NCI-H2227 (cell line): ENCODE measurements at regions not wholly inside any gene's neighbourhood (a gene's known extent, or its start where the extent isn't known, plus 50 kb on each side); places are given as distances from the start of the nearest gene placed in this dataset.

Experiments used
- DNase-seq: peaks from one replicate; lab custom pipeline; 2025; ENCODE audit not compliant: unreplicated experiment; lab: John Stamatoyannopoulos, UW

- DNase-seq: no peak
Observed at GRCh38 chr5:39587675-39588074, 162.9 kb upstream of the DAB2 start.

DNA sequence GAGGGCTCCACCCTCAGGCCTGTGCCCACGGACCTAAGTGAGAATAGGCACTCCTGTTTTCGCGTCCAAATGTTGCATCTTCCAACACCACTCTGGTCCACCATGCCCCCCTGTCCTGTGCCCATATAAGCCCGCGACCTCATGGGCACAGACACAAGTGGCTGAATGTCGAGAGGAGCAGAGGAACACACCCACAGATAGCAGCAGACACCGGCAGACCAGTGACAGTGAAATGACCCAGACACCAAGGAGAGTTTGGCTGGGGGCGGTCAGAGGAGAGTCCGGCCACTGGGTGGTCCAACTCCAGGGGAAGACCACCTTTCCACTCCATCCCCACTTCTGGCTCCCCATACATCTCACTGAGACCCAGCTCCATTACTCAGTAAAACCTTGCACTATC is 161.4 kb upstream of the DAB2 start:
- no peak for DNase-seq

DNA sequence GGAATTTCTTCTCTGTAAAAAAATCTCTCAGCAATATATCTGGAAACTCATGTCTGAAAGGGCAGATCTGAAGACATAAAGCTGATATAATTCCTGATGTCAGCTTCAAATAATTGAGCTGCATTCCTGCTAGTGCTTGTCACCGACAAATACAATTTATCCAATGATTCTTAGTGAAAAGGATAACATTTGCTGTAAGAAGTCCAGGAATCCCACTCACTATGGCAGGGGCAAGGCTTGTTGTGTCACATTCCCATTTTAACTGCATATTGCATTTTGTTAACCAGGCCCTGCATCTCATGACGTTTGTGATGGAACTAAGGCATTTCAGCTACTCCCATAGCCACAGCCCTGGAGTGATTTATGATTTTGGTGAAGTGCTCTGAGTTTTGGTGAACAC is 160.1 kb upstream of the DAB2 start:
- no peak for DNase-seq

DNA sequence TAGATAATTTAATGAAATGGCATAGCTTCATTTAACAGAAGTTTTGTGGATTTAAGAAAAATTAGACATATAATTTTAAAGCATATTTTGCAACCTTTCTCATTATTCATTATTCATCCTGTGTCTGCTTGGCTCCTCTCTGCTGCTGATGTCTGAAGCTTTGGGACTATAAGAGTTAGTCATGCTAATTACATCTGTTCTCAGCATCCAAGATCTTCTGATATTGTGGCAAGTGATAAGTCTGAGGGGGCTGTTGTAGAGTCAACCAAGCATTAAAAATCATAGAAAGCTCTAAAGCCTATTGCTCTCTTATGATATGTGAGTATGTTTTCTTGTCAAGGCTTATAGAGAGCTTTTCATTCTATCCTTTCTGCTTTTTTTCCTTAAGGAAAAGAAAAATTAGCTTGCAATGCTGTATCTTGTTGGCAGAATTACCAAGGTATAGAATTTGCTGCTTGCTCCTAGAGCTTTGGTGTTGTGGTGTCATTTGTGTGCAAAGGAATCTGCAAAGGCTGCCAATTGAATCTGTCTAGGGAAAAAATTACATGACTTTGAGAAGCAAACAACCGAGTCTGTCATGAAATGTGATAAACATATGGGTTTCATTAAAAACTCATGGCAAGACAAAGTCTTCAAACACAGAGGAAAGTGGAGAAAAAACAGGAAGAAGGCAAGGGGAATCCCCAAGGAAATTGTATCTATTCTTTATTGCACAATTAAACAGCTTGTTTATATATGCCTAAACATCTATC is 156.1 kb upstream of the DAB2 start:
- DNase-seq: no peak

DNA sequence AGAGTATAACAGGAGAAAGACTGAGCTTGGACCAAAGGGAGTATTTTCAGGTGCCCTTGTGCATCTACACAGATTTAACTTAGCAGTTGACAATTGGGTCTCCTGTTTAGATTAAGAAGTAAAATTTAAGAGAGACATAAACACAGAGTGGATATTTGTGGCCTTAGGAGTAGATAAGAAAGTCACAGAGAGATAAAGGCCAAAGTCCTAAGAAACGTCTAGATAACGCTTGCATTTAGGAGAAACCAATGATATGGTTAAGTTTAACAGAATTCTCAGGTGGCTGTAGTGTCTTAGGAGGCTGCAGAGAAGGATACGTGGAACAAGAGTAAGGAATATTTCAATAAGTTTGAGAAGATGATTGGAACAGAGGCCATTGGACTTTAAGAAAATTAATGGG is 155.0 kb upstream of the DAB2 start:
- no peak for DNase-seq

- DNase-seq: no peak
Observed at GRCh38 chr5:39578887-39579497, 154.2 kb upstream of the DAB2 start.

GRCh38 chr5:39577529-39577928 is 152.7 kb upstream of the DAB2 start:
- no peak for DNase-seq

GRCh38 chr5:39570403-39571027 is 145.7 kb upstream of the DAB2 start:
- peak; percentile 14 for DNase-seq

DNA sequence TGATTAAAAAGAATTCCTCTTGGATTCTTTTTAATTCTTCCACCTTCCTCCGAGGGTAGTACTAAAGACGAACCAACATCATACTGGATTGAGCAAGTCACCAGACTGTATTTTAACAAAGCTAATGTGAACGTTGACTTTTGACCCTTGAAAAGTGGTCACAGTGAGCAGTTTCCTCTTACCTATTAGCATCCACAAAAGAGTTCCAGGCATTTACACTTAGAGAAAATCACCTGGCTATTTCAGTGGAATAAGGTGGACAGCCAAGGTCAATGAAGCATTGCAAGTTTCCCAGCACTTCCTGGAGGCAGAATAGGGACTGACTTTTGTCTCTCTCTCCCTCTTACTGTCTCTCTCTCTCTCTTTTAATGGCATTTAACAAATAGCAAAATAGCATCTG is 145.1 kb upstream of the DAB2 start:
- DNase-seq: no peak

DNA sequence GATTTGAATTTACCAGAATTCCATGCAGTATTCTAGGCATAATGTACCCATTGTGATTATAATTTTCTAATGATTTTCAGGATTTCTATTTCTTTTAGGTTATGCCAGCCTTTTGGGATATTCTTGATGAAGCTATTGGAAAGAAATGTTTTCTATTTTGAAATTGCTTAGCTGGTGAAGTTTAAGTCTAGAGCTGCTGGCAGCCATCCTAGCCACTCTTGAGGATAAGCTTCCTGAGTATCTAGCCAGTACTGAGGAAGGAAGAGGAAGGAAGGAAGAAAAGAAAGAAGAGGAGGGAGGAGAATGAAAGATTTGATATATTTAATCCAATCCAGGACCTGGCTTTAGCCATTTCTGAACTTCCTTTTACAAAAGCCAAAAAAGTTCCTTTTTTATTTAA is 142.1 kb upstream of the DAB2 start:
- no peak for DNase-seq

DNA sequence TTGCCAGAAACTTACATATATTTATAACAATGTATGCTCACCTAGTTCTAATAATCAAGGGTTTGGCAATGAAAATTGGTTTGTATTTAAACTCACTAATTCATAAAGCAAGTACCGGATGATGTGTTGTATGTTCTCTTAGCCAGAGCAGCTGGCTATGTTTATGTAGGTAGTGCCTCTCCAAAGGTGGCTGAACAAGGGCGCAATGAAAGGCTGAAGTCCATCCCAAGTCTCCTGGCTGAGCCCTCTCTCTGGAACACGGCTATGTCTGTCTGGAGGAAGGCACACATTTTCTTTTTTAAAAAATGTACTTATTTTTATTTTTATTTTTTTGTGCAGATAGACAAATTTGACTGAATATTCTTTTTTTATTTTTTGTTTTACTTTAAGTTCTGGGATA is 141.2 kb upstream of the DAB2 start:
- DNase-seq: no peak

DNA sequence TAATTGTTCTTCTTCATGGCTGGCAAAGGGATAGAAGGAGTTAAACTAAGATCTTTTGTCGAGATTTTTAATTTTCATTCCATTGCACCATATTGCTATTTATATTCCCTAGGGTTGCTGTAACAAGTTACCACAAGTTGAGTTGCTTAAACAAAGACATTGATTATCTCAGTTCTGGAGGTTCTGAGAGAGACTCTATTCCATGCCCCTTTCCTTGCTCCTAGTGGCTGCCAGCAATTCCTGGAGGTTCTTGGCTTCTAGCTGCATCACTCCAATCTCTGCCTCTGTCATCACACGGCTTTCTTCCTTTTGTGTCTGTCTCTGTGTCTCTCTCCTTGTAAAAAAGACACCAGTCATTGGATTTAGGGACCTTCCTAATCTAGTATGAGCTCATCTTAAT is 136.6 kb upstream of the DAB2 start:
- DNase-seq: no peak

DNA sequence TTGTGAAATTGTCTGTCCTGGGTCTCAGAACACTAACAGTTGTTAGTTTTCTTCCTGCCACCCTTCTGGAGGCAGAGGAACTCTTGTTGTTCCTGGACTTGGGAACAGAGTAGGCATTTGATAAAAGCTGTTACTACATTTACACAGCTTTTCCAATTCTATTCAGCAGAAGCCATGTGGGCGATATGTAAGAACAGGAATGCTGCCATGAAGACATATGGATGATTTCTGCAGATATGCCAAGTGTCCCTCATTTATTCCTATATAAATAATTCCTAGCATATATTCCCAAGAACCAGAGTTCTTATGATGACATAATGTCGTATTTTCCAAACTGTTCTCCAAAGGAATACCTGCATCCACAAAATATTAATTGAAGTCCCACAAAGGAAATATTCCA is 135.9 kb upstream of the DAB2 start:
- no peak for DNase-seq

GRCh38 chr5:39559923-39560322 is 135.1 kb upstream of the DAB2 start:
- no peak for DNase-seq

- no peak for DNase-seq
Observed at GRCh38 chr5:39558541-39558940, 133.8 kb upstream of the DAB2 start.

DNA sequence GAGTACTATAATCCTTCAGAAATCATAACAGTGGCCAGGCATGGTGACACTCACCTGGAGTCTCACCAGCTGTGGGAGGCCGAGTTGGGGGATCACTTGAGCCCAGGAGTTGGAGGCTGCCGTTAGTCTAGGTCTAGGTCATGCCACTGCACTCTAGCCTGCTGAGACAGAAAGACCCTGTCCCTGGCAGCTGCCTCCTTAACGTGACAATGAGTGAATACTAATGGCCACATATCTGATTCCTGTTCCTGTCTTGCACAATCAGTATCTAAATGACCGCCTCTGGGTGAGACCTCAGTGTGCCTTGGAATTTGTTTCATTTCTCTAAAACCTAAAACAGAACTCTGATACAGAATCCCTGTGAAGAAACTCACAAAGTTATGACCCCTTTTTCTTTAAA is 131.0 kb upstream of the DAB2 start:
- DNase-seq: no peak

- no peak for DNase-seq
Observed at GRCh38 chr5:39547553-39548154, 122.9 kb upstream of the DAB2 start.

- DNase-seq: no peak
Observed at GRCh38 chr5:39544941-39545340, 120.2 kb upstream of the DAB2 start.

DNA sequence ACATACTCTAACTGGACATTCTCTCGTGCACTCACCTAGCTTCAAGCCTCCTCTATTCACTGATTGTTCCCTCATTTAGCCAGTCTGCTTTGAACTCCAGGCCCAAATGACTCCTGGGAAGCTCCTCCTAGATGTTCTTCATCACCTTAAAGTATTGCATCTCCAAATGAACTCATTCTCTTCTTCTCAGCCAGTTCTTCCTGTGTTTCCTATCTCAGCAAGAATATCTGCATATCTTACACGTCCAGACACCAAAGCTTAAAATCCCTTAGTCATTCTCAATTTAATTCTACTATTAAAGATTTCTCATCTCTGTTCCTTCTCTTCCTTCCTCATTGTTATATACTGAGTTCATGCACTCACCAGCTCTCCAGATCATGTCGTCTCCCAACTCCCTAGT is 118.6 kb upstream of the DAB2 start:
- DNase-seq: no peak

DNA sequence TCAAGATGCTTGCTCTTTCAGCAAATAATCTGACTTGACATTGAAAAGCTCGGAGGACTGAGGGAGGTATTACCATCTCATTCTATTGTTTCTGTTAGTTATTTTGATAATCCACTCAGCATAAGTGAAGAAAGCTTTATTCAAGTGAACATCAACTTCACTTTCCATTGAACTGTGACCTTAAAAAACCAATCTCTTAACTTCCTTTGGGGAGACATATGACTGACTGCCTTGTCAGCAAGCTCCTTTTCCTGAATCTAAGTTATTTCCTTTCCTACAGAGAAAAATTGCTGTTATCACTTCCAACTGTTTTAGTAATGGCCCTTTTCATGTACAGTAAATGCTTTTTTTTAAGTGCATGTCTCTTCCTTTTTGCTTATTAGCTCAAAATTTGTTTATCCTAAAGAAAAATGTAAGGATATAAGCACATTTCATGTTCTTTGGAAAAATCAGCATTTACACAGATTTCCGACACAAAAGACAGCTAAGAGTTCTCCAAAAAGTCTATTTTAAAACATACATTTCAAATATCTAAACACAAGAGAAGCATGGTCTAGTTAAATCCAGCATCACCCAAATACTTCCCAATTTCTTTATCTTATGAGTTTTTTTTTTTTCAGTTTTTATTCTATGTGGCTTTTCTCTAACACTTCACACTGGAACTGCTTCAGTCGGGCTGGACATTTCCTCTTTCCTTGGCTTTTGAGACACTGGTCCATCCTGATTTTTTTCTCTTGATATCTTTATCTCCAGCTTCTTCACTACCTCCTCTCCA is 117.9 kb upstream of the DAB2 start:
- DNase-seq: no peak

DNA sequence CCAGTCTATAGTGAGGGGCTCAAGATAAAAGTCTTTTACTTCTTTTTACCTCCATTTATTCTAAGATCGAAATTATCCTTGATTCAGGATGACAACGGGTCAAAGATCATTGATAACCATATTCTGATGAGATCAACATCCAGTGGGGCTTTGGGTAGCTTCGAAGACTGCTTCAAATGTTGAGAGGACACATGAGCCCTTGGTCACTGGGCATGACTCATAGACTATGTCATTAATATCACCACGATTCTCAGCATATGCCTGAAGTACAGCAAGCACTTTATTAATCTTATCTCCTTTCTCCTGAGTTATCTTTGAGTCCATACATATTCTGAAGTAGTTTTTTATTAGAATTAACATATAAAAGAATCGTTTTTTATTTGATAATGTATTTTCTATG is 117.1 kb upstream of the DAB2 start:
- DNase-seq: no peak
